H9 (cell line): ENCODE measurements at regions not wholly inside any gene's neighbourhood (a gene's known extent, or its start where the extent isn't known, plus 50 kb on each side); places are given as distances from the start of the nearest gene placed in this dataset.

Source experiments
- DNase-seq: peaks from one replicate; pipeline ENCODE4 v3.0.0-alpha.2; 2017
- H2AFZ ChIP-seq: one replicate; pipeline ENCODE4 v1.6.1; 2013; ENCODE audit warnings: mild to moderate bottlenecking, low read length, control low read depth, moderate library complexity
- H2AK5ac ChIP-seq: 2 replicates; pipeline ENCODE4 v1.6.1; 2013; ENCODE audit warnings: low read length, control low read depth, mixed read lengths; ENCODE audit not compliant: insufficient read length
- H2BK120ac ChIP-seq: one replicate; pipeline ENCODE4 v1.6.1; 2013; ENCODE audit warnings: low read depth, mild to moderate bottlenecking, low read length, control low read depth, inconsistent platforms; ENCODE audit not compliant: poor library complexity, severe bottlenecking
- H2BK12ac ChIP-seq: 2 replicates; pipeline ENCODE4 v1.6.1; 2013; ENCODE audit warnings: low read length, control low read depth, mixed read lengths, low read depth; ENCODE audit not compliant: insufficient read length
- H2BK15ac ChIP-seq: 2 replicates; pipeline ENCODE4 v1.6.1; 2013; ENCODE audit warnings: low read depth, low read length, control low read depth
- H2BK20ac ChIP-seq: one replicate; pipeline ENCODE4 v1.6.1; 2013; ENCODE audit warnings: low read depth, mild to moderate bottlenecking, low read length, control low read depth, inconsistent platforms; ENCODE audit not compliant: poor library complexity, severe bottlenecking
- H2BK5ac ChIP-seq: 2 replicates; pipeline ENCODE4 v1.6.1; 2013; ENCODE audit warnings: low read length, control low read depth, mixed read lengths; ENCODE audit not compliant: insufficient read length
- H3K14ac ChIP-seq: 2 replicates; pipeline ENCODE4 v1.6.1; 2013; ENCODE audit warnings: low read length, control low read depth; ENCODE audit not compliant: insufficient read depth
- H3K18ac ChIP-seq: 2 replicates; pipeline ENCODE4 v1.6.1; 2013; ENCODE audit warnings: low read depth, mild to moderate bottlenecking, mixed read lengths, low read length, control low read depth; ENCODE audit not compliant: insufficient read length
- H3K23ac ChIP-seq: 2 replicates; pipeline ENCODE4 v1.6.1; 2013; ENCODE audit warnings: low read length, control low read depth, mixed read lengths, low read depth; ENCODE audit not compliant: insufficient read length
- H3K23me2 ChIP-seq: 2 replicates; pipeline ENCODE4 v1.6.1; 2013; ENCODE audit warnings: low read depth, mild to moderate bottlenecking, mixed read lengths, low read length, control low read depth; ENCODE audit not compliant: insufficient read length, poor library complexity, severe bottlenecking
- H3K27ac ChIP-seq: 2 replicates; pipeline ENCODE4 v1.5.1; 2013; ENCODE audit warnings: low read length, control low read depth, mixed read lengths, low read depth; ENCODE audit not compliant: insufficient read length
- H3K27me3 ChIP-seq: 2 replicates; pipeline ENCODE4 v1.6.1; 2013; ENCODE audit warnings: low read length, control low read depth, inconsistent platforms; ENCODE audit not compliant: insufficient read depth
- H3K4ac ChIP-seq: 2 replicates; pipeline ENCODE4 v1.6.1; 2013; ENCODE audit warnings: low read depth, mild to moderate bottlenecking, control low read depth, inconsistent platforms, low read length, moderate library complexity
- H3K4me1 ChIP-seq: 2 replicates; pipeline ENCODE4 v1.6.1; 2013; ENCODE audit warnings: low read length, control low read depth, inconsistent platforms; ENCODE audit not compliant: insufficient read depth
- H3K4me2 ChIP-seq: 2 replicates; pipeline ENCODE4 v1.6.1; 2013; ENCODE audit warnings: low read length, control low read depth, mixed read lengths; ENCODE audit not compliant: insufficient read length, insufficient read depth
- H3K56ac ChIP-seq: 2 replicates; pipeline ENCODE4 v1.6.1; 2013; ENCODE audit warnings: low read depth, mild to moderate bottlenecking, mixed read lengths, low read length, control low read depth; ENCODE audit not compliant: insufficient read length
- H3K79me1 ChIP-seq: 2 replicates; pipeline ENCODE4 v1.6.1; 2013; ENCODE audit warnings: low read depth, mild to moderate bottlenecking, moderate library complexity, low read length, control low read depth, inconsistent platforms; ENCODE audit not compliant: insufficient read depth, poor library complexity, severe bottlenecking
- H3K79me2 ChIP-seq: 2 replicates; pipeline ENCODE4 v1.6.1; 2013; ENCODE audit warnings: low read length, control low read depth, inconsistent platforms; ENCODE audit not compliant: insufficient read depth
- H3K9ac ChIP-seq: 2 replicates; pipeline ENCODE4 v1.6.1; 2013; ENCODE audit warnings: low read length, control low read depth, mixed read lengths; ENCODE audit not compliant: insufficient read length; ENCODE audit errors: extremely low read depth
- H3K9me3 ChIP-seq: one replicate; pipeline ENCODE4 v1.6.1; 2013; ENCODE audit warnings: low read depth, low read length, inconsistent platforms; ENCODE audit not compliant: control insufficient read depth
- H3T11ph ChIP-seq: one replicate; pipeline ENCODE4 v1.6.1; 2013; ENCODE audit warnings: mild to moderate bottlenecking, low read length, control low read depth, inconsistent platforms
- H4K20me1 ChIP-seq: one replicate; pipeline ENCODE4 v1.6.1; 2013; ENCODE audit not compliant: control insufficient read depth, insufficient read length, insufficient read depth
- H4K5ac ChIP-seq: 2 replicates; pipeline ENCODE4 v1.6.1; 2013; ENCODE audit warnings: low read depth, mild to moderate bottlenecking, mixed read lengths, low read length, control low read depth; ENCODE audit not compliant: insufficient read length
- H4K8ac ChIP-seq: replicated peaks from 2 replicates; pipeline ENCODE4 v1.6.1; 2013; ENCODE audit warnings: low read length, control low read depth, mixed read lengths, low read depth; ENCODE audit not compliant: insufficient read length
- H4K91ac ChIP-seq: 2 replicates; pipeline ENCODE4 v1.6.1; 2013; ENCODE audit warnings: low read depth, mild to moderate bottlenecking, moderate library complexity, mixed read lengths, low read length, control low read depth; ENCODE audit not compliant: insufficient read length
- H3K27ac Mint-ChIP-seq, 3 experiments: 2 replicates in 2 of 3; 3 replicates in 1 of 3; pipeline ENCODE4 v1.8.0; 2020 to 2021; ENCODE audit warnings: mixed read lengths in 3 of 3, mild to moderate bottlenecking in 1 of 3, moderate library complexity in 1 of 3
- H3K27me3 Mint-ChIP-seq: 2 replicates; pipeline ENCODE4 v1.8.0; 2021; ENCODE audit warnings: low read depth, mild to moderate bottlenecking, moderate library complexity, mixed read lengths
- H3K36me3 Mint-ChIP-seq, 3 experiments: 2 replicates in 2 of 3; 3 replicates in 1 of 3; pipeline ENCODE4 v1.8.0; 2020 to 2021; ENCODE audit warnings: low read depth in 3 of 3, mixed read lengths in 3 of 3; ENCODE audit not compliant: insufficient read depth in 1 of 3
- H3K4me1 Mint-ChIP-seq, 2 experiments: 2 replicates each; pipeline ENCODE4 v1.8.0; 2020; ENCODE audit warnings: mixed read lengths in 2 of 2
- H3K4me3 Mint-ChIP-seq, 2 experiments: 2 replicates in 1 of 2; 3 replicates in 1 of 2; pipeline ENCODE4 v1.8.0; 2020 to 2021; ENCODE audit warnings: mild to moderate bottlenecking in 2 of 2, mixed read lengths in 2 of 2, moderate library complexity in 1 of 2
- H3K9me3 Mint-ChIP-seq, 2 experiments: 2 replicates in 1 of 2; 3 replicates in 1 of 2; pipeline ENCODE4 v1.8.0; 2020; ENCODE audit warnings: mild to moderate bottlenecking in 2 of 2, mixed read lengths in 2 of 2, moderate library complexity in 1 of 2
- TF ChIP-seq, protein P1 (sequence below): fragments of 200-600 bp; sonication (generic); conservative IDR thresholded peaks from 3 replicates; pipeline ENCODE4 v1.8.0; 2021; ENCODE audit warnings: antibody characterized with exemption, mild to moderate bottlenecking

DNA sequence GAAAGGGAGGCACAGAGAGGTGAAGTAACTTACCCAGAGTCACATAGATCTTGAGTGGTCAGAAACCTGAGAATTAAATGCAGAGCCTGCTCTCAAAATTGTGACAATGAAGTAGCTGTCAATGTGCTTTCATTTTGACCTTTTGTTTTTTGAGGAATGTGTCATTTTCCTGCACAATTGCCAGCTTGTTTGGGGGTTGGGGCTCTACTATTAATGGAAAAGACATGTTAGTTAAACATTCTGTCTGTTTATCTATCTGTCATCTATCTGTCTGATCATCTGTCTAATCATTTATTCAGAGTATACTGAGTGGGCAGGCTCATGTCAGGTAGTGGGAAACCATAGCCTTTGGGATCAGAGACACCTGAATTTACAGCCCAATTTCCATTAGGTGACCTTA is 428.4 kb downstream of the TSN start:
- no peaks in the 10 kb centered on the region for H3K79me2 ChIP-seq
- no peak overlapping the region for H2BK15ac ChIP-seq
- peaks cover 2% of the 10 kb centered on the region; the same call in 1 of the 2 replicates for H3K27me3 Mint-ChIP-seq

More for the DNA sequence above, 428.4 kb downstream of the TSN start:
- Histone ChIP-seq H3K4me2 (no peak overlapping the region), H4K5ac (no peak overlapping the region), H3K4me1 (no peaks in the 10 kb centered on the region), H3K14ac (no peak overlapping the region), H2BK20ac (no peak overlapping the region), H3K9ac (no peak overlapping the region), H2BK12ac (no peak overlapping the region), H3T11ph (no peak overlapping the region), H3K56ac (no peak overlapping the region), H4K20me1 (no peaks in the 10 kb centered on the region), H2BK120ac (no peak overlapping the region), H3K27ac (no peak overlapping the region), H4K91ac (no peak overlapping the region), H3K18ac (no peak overlapping the region), H2AK5ac (no peak overlapping the region), H2AFZ (no peak overlapping the region), H3K4ac (no peak overlapping the region), H3K23me2 (no peaks in the 10 kb centered on the region), H2BK5ac (no peak overlapping the region), H3K79me1 (no peaks in the 10 kb centered on the region), H3K23ac (no peak overlapping the region), H3K9me3 (no peaks in the 10 kb centered on the region), H4K8ac (no peak overlapping the region), H3K27me3 (no peaks in the 10 kb centered on the region)
- no peak overlapping the region for H3K27ac Mint-ChIP-seq
- H3K9me3 Mint-ChIP-seq, result peaks cover 7 to 13% of the 10 kb centered on the region in 2 experiments
- no peaks in the 10 kb centered on the region for H3K4me1 Mint-ChIP-seq
- no peak for DNase-seq
- H3K4me3 Mint-ChIP-seq, result no peak overlapping the region
- TF ChIP-seq, protein P1, sequence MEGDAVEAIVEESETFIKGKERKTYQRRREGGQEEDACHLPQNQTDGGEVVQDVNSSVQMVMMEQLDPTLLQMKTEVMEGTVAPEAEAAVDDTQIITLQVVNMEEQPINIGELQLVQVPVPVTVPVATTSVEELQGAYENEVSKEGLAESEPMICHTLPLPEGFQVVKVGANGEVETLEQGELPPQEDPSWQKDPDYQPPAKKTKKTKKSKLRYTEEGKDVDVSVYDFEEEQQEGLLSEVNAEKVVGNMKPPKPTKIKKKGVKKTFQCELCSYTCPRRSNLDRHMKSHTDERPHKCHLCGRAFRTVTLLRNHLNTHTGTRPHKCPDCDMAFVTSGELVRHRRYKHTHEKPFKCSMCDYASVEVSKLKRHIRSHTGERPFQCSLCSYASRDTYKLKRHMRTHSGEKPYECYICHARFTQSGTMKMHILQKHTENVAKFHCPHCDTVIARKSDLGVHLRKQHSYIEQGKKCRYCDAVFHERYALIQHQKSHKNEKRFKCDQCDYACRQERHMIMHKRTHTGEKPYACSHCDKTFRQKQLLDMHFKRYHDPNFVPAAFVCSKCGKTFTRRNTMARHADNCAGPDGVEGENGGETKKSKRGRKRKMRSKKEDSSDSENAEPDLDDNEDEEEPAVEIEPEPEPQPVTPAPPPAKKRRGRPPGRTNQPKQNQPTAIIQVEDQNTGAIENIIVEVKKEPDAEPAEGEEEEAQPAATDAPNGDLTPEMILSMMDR, result no peak
- H3K36me3 Mint-ChIP-seq, result no peaks in the 10 kb centered on the region; a peak in 1 of 7 replicates
